ENCODE measurements at regions not wholly inside any gene's neighbourhood (a gene's known extent, or its start where the extent isn't known, plus 50 kb on each side); places are given as distances from the start of the nearest gene placed in this dataset.

GRCh38 chr5:167730656-167731055 lies 560.8 kb upstream of the WWC1 start:
- no peak for DNase-seq

DNA sequence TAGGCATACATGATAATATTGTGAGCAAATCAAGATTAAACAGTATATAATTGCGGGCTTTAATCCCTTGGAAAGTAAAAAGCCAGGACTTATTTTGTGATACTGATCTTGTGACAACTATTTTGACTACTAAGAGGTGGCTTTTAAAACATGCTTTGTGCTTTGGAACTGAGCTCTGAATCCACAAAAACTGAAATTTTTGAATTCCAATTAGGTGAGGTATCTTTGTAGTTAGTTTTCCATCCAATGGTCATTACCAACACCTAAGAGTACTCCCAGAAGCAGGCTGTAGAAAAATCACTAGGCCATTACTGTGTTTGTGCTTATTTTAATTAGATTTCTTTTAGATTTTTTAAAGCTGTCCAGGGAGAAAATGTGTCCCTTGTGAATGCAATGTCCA lies 559.5 kb upstream of the WWC1 start:
- no peak for DNase-seq

- no peak for DNase-seq
These were observed 558.9 kb upstream of the WWC1 start for GRCh38 chr5:167732499-167732898.

DNA sequence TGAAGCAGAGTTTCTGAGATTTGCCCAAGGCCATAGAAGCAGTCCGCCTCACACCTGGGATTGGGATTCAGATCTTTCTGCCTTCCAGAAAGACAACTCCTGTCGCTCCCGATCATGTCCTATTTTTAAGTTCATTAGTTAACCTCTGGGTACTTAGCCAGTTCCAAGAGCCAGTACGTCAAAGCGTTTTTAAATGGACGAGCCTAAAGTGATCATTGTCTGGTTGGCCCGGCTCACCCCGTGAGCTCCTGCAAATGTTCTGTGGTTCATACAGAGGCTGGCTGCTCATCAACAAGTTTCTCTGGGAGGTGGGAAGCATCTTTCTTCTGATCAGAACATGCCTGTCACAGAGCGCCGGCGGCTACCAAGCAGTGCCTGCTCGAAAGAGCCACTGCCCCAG lies 554.5 kb upstream of the WWC1 start:
- no peak for DNase-seq

DNA sequence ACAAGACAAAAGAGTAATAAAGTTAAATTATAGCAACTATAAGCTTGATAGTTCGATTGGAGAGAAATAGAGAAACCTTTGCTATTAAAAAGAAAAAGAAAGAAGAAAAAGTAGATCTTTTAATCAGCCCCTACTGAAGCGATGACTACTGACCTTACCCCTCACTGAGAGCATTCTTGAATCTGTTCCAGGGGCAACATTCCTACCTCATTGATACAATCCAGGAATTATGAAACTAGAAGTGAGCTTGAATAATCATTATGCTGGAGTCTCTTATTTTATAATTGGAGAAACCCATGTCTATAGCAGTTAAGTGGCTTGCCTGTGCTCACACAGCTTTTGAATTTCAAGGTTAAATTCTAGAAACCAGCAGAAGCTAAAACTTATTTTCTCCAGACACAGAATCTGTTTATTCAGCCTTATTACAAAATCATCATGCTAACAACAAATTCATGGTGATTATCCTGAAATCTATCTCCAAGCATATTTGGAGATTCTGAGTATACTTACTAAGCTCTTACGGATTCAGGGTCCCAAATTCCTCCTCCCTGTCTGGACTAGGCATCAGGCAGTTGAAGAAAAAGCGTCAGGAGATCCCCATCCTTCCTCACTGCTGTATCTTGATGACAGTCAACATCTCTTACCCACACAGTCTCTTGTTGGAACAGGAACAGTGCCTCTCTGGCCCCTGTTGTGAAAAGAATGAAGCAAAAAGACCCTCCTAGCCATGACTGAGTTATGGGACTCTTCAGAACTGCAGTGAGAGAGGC lies 547.6 kb upstream of the WWC1 start:
- no peak for DNase-seq

GRCh38 chr5:167745868-167746267 lies 545.6 kb upstream of the WWC1 start:
- no peak for DNase-seq

DNA sequence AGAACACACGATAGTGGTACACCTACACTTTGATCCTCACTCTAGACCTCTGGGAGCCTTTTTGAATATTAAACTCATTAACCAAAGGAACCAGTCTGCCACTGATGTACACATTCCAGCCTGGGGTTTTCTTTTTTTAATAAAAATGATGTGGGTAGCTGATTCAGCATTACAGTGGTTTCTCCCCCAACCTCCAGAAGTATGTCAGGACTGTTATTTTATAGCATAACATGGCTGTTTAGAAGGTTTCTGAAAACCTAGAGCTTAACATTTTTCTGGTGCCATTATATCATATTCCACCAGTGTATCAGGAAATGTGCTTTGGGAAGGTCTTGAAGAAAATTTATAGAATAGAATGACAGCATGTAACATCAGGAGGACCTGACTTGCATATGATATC lies 540.9 kb upstream of the WWC1 start:
- DNase-seq, result no peak

DNA sequence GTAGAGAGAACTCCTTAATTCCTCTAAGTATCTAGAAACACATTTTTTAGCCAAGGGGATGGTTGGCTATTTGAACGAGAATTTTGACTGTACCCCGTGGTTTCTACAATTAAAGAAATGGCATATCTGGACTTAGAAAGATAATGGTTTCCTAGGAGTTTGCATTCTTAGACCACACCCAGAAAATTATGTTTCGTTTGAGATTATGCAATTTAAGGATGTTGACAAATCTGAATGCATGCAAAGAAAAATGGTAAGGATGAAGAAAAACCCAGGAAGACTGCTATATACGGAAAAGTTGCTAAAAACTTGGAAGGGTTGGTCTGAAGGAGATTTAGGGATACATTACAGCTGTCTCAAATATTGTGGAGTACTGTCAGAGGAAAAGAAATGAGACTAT lies 538.5 kb upstream of the WWC1 start:
- no peak for DNase-seq

GRCh38 chr5:167753725-167754490 lies 537.5 kb upstream of the WWC1 start:
- peak; percentile 4 for DNase-seq

- peak; percentile 39 for DNase-seq
These were observed 536.9 kb upstream of the WWC1 start for GRCh38 chr5:167754501-167755021.

DNA sequence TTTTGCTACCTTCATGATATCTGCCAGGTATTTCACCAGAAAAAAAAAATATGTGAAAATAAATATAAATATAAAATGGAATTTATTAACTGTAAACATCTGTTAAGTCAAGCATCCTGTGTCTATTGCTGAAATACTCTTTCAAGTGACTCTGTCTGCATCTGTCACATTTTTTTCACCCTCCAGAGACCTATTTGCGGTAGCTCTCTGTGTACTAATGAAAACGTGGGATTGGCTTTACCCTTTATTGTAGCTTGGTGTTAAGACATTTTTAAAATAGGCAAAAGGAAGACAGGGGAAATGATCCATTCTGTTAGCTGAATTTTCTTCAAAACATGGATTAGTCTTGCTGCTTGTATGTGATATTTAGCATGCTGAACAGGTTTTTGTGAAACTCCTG lies 536.0 kb upstream of the WWC1 start:
- no peak for DNase-seq

- DNase-seq, result no peak
These were observed 532.2 kb upstream of the WWC1 start for GRCh38 chr5:167759057-167759821.

DNA sequence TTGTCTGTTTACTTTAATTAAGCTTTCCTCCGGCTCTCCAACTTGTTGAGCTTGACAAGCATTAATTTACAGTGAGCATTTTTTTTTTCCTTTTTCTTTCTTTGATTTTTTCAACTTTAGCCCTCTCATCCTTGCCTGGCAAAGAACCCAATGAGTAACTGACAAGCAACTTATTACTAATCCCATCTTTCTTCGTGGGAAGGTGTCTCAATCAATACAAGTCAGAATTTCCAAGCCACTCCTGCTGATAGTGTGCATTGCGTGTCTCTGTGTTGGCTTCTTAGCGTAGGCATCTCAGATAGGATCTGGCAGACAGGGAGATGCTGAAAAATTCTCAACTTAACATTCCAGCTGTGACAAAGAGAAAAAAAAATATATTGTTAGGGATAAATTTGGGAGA lies 527.7 kb upstream of the WWC1 start:
- DNase-seq, result no peak

DNA sequence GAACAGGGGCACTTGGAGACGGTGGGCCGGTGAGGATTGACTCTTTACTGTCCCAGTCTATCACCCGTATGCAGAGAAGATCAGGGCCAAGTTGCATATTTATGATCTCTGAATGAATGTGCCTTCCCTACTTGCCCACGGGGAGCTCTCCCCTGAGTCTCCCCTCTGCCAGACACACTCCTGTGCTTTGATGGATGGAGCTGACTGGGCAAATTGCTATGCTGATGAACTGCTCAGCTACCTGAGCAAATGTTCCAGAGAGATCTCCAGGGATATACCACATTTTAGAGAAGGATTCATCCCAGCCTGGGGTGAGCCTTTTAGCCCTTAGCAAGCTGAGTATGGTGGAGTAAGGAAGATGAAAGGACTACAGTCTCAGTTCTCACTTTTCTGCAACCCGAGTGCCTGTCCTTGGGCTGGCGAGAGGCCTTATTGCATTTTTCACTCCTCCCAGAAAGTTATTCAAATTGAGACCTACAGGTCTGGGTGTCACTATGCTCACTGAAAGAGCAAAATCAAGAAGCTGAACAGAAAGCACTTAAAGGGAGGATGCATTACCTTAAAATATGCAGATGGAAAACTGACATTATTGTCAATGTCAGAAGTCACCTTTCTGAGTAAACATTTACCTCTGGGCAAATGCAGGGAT lies 526.7 kb upstream of the WWC1 start:
- DNase-seq, result no peak

DNA sequence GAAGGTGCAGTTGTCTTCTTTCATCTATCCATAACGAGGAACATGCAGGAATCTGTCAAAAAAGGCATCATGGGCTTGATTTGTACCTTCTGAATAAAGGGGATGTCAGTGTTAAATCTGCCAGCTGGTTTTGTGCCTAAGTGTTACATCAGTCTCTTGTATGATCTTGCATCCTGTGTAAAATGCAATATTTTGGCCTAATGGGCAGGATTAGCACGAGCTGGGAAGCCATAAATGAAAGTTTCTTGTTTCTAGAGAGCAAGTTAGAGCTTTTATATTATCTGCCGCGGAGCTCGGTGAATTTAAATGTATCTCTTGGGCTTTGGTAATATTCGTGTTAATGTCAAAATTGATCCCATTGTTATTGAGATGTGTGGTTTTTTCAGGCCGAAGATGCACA lies 526.1 kb upstream of the WWC1 start:
- no peak for DNase-seq

DNA sequence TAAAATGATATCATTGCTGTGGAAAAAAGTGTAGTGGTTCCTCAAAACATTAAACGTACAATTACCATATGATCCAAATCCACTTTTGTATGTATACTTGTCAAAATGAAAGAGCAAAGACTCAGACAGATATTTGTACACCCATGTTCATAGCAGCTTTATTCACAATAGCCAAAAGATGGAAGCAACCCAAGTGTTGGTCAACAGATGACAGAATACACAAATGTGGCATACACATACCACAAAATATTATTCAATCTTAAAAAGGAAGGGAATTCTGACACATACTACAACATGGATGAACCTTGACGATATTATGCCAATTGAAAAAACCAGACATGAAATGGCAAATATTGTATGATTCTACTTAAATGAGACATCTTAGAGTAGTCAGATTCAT lies 524.5 kb upstream of the WWC1 start:
- no peak for DNase-seq

GRCh38 chr5:167767795-167768194 lies 523.6 kb upstream of the WWC1 start:
- DNase-seq, result peak; percentile 61

DNA sequence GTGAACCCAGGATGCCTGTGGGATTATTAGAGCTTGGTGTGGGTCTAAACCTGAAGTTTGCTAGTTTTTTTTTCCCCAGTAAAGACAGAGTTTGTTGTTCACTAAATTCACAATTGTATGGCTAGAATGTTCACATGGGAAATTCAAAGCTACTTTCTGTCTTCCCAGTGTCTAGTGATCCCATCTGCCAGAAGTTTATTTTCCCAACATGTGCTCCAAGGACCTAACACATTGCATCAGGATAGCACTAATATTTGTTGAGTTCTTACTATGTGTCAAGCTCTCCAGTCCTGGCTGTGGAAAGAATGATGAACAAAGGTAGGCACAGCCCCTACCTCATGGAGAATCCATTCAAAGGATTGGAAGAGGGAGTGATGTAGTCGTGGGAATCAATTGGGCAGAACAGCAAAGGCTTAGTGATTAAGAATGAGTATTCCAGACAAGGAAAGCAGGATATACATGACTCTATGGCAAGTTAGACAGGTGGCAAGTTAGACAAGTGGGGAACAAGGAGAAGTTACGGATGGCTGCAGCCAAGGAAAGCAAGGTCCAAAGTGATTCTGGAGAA lies 521.5 kb upstream of the WWC1 start:
- no peak for DNase-seq

GRCh38 chr5:167770461-167770860 lies 521.0 kb upstream of the WWC1 start:
- DNase-seq, result peak; percentile 53

- peak; percentile 16 for DNase-seq
These were observed 519.9 kb upstream of the WWC1 start for GRCh38 chr5:167771571-167771970.

DNA sequence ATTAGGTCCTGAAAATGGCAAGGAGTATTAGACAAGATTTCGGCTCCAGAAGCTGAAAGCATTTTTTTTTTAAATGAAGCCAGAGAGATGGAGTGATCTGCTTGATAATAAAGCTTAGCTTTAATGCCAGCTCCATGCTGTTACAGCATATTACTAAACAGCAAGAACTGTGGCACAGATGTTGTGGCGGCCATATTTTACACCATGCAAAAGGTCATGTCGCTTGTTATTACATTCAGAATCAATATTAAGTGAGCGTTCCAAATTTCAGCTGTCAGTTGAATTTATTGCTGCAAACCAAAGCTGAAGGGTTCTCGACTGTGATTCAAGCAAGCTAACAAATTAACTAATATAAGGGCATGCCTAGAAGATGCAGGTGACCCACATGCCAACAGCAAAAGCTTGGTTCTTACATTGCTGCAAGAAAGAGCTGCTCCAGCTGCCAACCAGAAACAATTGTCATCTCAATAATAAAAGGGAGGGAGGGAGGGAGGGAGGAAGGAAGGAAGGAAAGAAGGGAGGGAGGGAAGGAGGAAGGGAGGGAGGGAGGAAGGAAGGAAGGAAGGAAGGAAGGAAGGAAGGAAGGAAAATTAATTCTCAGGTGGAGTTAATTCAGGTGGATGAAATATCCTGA lies 517.7 kb upstream of the WWC1 start:
- no peak for DNase-seq

DNA sequence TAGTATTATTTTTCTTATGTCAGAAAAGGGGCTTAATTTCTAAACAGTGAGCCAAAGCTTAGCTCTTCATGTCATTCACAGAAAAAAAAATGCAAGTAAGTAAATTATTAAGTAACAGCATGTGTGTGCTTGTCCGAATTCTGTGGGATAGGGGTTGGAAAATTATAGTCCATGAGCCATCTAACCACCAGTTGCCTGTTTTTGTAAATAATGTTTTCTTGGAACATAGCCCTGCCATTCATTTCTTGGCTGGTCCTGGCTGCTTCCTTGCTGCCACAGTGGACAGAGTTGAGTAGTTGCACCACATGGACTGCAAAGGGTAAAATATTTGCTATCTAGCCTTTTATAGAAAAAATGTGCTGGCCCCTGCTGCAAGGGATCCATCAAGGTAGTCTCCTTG lies 513.7 kb upstream of the WWC1 start:
- no peak for DNase-seq
